MM.1S (cell line): ENCODE measurements at regions not wholly inside any gene's neighbourhood (a gene's known extent, or its start where the extent isn't known, plus 50 kb on each side); places are given as distances from the start of the nearest gene placed in this dataset.
A peak's percentile ranks its signal among the peaks of the same experiment; 100 is the strongest.

Experiments used
- DNase-seq: peaks from one replicate; pipeline ENCODE4 v3.0.0-alpha.2; 2015
- H2AFZ ChIP-seq: fragments of 300-600 bp; sonication (generic); 2 replicates; pipeline ENCODE4 v1.6.0; 2016; ENCODE audit warnings: antibody characterized with exemption, low read length
- H3F3A ChIP-seq: fragments of 300-600 bp; sonication (generic); 2 replicates; pipeline ENCODE4 v1.6.1; 2016; ENCODE audit warnings: mild to moderate bottlenecking, antibody characterized with exemption, low read length, moderate library complexity, mixed read lengths; ENCODE audit not compliant: insufficient read depth
- H3K27ac ChIP-seq: fragments of 300-600 bp; sonication (generic); 2 replicates; pipeline ENCODE4 v1.5.1; 2016; ENCODE audit warnings: mild to moderate bottlenecking, low read length
- H3K27me3 ChIP-seq: fragments of 300-600 bp; sonication (generic); replicated peaks from 2 replicates; pipeline ENCODE4 v1.6.0; 2016; ENCODE audit warnings: low read length; ENCODE audit not compliant: insufficient read depth
- H3K36me3 ChIP-seq: fragments of 300-600 bp; sonication (generic); replicated peaks from 2 replicates; pipeline ENCODE4 v1.6.1; 2016; ENCODE audit warnings: mild to moderate bottlenecking, low read length, mixed read lengths; ENCODE audit not compliant: insufficient read depth
- H3K4me1 ChIP-seq: fragments of 300-600 bp; sonication (generic); 2 replicates; pipeline ENCODE4 v1.6.1; 2016; ENCODE audit warnings: low read length, mixed read lengths
- H3K4me2 ChIP-seq: fragments of 300-600 bp; sonication (generic); 2 replicates; pipeline ENCODE4 v1.6.0; 2016; ENCODE audit warnings: low read depth, low read length
- H3K4me3 ChIP-seq: fragments of 300-600 bp; sonication (generic); 2 replicates; pipeline ENCODE4 v1.5.1; 2016; ENCODE audit warnings: low read length, mixed read lengths
- H3K79me2 ChIP-seq: fragments of 300-600 bp; sonication (generic); 2 replicates; pipeline ENCODE4 v1.6.1; 2016; ENCODE audit warnings: mixed run types, low read length, mixed read lengths
- H3K9ac ChIP-seq: fragments of 300-600 bp; sonication (generic); 2 replicates; pipeline ENCODE4 v1.6.1; 2016; ENCODE audit warnings: low read length, mixed read lengths
- H3K9me2 ChIP-seq: fragments of 300-600 bp; sonication (generic); replicated peaks from 2 replicates; pipeline ENCODE4 v1.6.1; 2016; ENCODE audit warnings: mild to moderate bottlenecking, low read length, mixed read lengths; ENCODE audit not compliant: insufficient read depth
- H3K9me3 ChIP-seq: fragments of 300-600 bp; sonication (generic); replicated peaks from 2 replicates; pipeline ENCODE4 v1.6.1; 2016; ENCODE audit warnings: mild to moderate bottlenecking, low read length, mixed read lengths; ENCODE audit not compliant: insufficient read depth
- H4K20me1 ChIP-seq: fragments of 300-600 bp; sonication (generic); 2 replicates; pipeline ENCODE4 v1.6.1; 2016; ENCODE audit warnings: mild to moderate bottlenecking, low read length, moderate library complexity, mixed read lengths; ENCODE audit not compliant: insufficient read depth
- EZH2 ChIP-seq: fragments of 300-600 bp; sonication (generic); optimal IDR thresholded peaks from 2 replicates; pipeline ENCODE3; 2017; ENCODE audit warnings: low read depth, mild to moderate bottlenecking, antibody characterized with exemption, low read length, mixed read lengths
- EZH2phosphoT487 ChIP-seq: fragments of 300-600 bp; sonication (generic); IDR thresholded peaks from 2 replicates; pipeline ENCODE4 v1.6.1; 2018; ENCODE audit warnings: antibody characterized with exemption, low read length
- TF ChIP-seq, protein P1 (sequence below): fragments of 300-600 bp; sonication (generic); IDR thresholded peaks from 2 replicates; pipeline ENCODE4 v1.5.1; 2016; ENCODE audit warnings: antibody characterized with exemption, low read length, mixed read lengths

DNA sequence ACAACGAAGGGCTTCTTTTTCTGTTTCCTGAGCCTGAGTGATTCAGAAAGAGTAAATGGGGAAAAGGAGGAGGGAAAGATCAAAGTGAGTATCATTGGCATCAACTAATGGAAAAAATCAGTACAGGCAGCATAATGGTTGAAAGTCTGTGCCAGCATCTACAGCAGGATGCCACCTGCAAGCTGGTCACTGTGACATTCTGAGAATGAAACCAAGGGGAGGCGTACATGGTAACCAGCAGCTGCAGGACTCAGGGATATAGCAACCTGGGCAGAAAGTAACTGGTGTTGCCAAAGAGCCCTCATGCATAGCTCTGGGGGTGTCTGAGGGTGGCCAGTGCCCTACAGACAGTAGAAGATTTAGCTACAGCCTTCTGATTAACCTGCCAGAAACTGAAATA, 305.9 kb downstream of the BRINP2 start:
- no peaks in the 10 kb centered on the region for H3K79me2 ChIP-seq
- no peaks in the 10 kb centered on the region for H4K20me1 ChIP-seq
- H2AFZ ChIP-seq, result peak overlapping the region; percentile 19; the same call in 1 of the 2 replicates
- H3K9me3 ChIP-seq, result no peaks in the 10 kb centered on the region
- TF ChIP-seq EZH2phosphoT487, result no peak
- TF ChIP-seq, protein P1, sequence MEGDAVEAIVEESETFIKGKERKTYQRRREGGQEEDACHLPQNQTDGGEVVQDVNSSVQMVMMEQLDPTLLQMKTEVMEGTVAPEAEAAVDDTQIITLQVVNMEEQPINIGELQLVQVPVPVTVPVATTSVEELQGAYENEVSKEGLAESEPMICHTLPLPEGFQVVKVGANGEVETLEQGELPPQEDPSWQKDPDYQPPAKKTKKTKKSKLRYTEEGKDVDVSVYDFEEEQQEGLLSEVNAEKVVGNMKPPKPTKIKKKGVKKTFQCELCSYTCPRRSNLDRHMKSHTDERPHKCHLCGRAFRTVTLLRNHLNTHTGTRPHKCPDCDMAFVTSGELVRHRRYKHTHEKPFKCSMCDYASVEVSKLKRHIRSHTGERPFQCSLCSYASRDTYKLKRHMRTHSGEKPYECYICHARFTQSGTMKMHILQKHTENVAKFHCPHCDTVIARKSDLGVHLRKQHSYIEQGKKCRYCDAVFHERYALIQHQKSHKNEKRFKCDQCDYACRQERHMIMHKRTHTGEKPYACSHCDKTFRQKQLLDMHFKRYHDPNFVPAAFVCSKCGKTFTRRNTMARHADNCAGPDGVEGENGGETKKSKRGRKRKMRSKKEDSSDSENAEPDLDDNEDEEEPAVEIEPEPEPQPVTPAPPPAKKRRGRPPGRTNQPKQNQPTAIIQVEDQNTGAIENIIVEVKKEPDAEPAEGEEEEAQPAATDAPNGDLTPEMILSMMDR, result no peak
- no peak for TF ChIP-seq EZH2
- H3K27me3 ChIP-seq, result no peaks in the 10 kb centered on the region
- peak overlapping the region; percentile 19; the same call in 1 of the 2 replicates for H3K4me2 ChIP-seq
- no peak overlapping the region for H3K4me3 ChIP-seq
- peak overlapping the region; percentile 42; the same call in 1 of the 2 replicates for H3K27ac ChIP-seq
- DNase-seq, result peak; percentile 89
- peaks cover 16% of the 10 kb centered on the region for H3K4me1 ChIP-seq
- H3K9me2 ChIP-seq, result no peaks in the 10 kb centered on the region
- 0 out of 2 replicates have a peak, but pooled peaks cover 3% of the 10 kb centered on the region for H3F3A ChIP-seq
- no peaks in the 10 kb centered on the region for H3K36me3 ChIP-seq
- H3K9ac ChIP-seq, result peak overlapping the region; percentile 1; the same call in 1 of the 2 replicates

DNA sequence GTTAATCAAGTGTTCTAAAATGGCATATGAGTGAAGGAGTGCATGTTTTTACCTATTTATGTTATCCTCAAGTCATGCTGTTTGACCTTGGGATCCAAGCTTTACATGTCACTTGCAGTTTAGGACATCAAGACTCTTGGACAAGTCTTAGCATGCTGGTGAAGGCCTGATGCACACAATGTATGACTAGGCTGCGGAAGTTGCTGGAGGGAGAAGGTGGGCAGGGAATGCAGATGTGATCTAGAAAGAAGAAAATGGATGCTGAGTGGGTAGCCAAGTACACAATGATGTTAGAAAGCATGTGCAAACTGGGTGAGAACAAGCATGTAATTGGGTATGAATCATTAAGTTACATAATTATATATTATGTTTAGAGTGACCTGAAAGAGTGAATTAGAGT, 301.8 kb downstream of the BRINP2 start:
- 0 out of 2 replicates have a peak, but pooled peaks cover 3% of the 10 kb centered on the region for H3F3A ChIP-seq
- H3K9ac ChIP-seq, result no peak overlapping the region
- H4K20me1 ChIP-seq, result no peaks in the 10 kb centered on the region
- TF ChIP-seq, protein P1, result no peak
- TF ChIP-seq EZH2phosphoT487, result no peak
- no peak for TF ChIP-seq EZH2
- H3K27ac ChIP-seq, result no peak overlapping the region
- no peak for DNase-seq
- no peak overlapping the region for H3K4me3 ChIP-seq
- H3K27me3 ChIP-seq, result no peaks in the 10 kb centered on the region
- H3K9me3 ChIP-seq, result no peaks in the 10 kb centered on the region
- no peak overlapping the region for H3K4me2 ChIP-seq
- no peak overlapping the region for H2AFZ ChIP-seq
- no peaks in the 10 kb centered on the region for H3K9me2 ChIP-seq
- H3K36me3 ChIP-seq, result no peaks in the 10 kb centered on the region
- H3K79me2 ChIP-seq, result no peaks in the 10 kb centered on the region
- peaks cover 15% of the 10 kb centered on the region for H3K4me1 ChIP-seq

DNA sequence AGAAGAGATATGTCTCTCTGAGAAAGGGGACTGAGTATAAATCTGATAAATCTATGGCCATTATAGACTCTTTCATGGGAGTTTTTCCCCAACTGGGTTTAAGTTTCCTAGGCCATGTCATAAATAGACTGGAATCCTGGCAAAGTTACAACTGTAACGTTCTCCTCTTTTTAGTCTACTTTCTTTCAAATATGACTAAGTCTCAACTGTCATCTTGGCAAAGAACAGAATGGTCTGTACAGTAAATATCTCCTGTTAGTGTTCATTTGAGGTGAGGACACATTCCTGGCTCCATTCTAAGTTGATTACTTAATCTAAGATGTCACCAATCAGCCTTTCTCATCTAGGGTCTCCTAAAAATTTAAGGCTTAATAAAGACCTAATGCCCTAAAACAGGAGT, 300.5 kb downstream of the BRINP2 start:
- no peak overlapping the region for H3K9ac ChIP-seq
- H3F3A ChIP-seq, result no peaks in the 10 kb centered on the region
- H3K9me3 ChIP-seq, result no peaks in the 10 kb centered on the region
- H2AFZ ChIP-seq, result no peak overlapping the region
- no peak overlapping the region for H3K4me3 ChIP-seq
- H3K9me2 ChIP-seq, result no peaks in the 10 kb centered on the region
- H3K36me3 ChIP-seq, result no peaks in the 10 kb centered on the region
- no peaks in the 10 kb centered on the region for H4K20me1 ChIP-seq
- H3K79me2 ChIP-seq, result no peaks in the 10 kb centered on the region
- H3K27me3 ChIP-seq, result no peaks in the 10 kb centered on the region
- no peak overlapping the region for H3K4me2 ChIP-seq
- TF ChIP-seq, protein P1, result no peak
- TF ChIP-seq EZH2, result no peak
- no peak for TF ChIP-seq EZH2phosphoT487
- peaks cover 4% of the 10 kb centered on the region for H3K4me1 ChIP-seq
- DNase-seq, result no peak
- H3K27ac ChIP-seq, result no peak overlapping the region
